NCI-H2227 (cell line): ENCODE measurements at regions not wholly inside any gene's neighbourhood (a gene's known extent, or its start where the extent isn't known, plus 50 kb on each side); places are given as distances from the start of the nearest gene placed in this dataset.
"Not testable (repeated sequence)": the region's sequence is repeated elsewhere in the genome, so short reads cannot be mapped to it uniquely, and the experiment has no call there.

Experiments
- DNase-seq: peaks from one replicate; lab custom pipeline; 2025; ENCODE audit not compliant: unreplicated experiment; lab: John Stamatoyannopoulos, UW

- no peak for DNase-seq
Observed at GRCh38 chr19:28701491-28701890, 511.5 kb downstream of the UQCRFS1 start.

DNA sequence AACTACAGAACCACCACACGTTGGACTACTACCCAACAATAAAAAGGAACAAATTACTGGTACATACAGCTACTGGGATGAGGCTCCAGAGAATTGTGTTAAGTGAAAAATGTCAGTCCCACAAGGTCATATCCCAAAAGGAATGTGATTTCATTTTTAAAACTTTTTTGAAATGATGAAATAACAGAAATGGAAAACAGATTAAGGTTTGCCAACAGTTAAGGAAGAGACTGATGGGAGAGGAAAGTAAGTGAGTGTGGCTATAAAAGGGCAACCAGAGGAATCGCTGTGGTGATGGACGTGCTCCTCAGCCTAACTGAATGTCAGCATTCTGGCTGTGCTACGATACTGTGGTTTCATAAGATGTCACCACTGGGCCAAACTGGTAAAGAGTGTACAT is 512.8 kb downstream of the UQCRFS1 start:
- DNase-seq, result no peak

DNA sequence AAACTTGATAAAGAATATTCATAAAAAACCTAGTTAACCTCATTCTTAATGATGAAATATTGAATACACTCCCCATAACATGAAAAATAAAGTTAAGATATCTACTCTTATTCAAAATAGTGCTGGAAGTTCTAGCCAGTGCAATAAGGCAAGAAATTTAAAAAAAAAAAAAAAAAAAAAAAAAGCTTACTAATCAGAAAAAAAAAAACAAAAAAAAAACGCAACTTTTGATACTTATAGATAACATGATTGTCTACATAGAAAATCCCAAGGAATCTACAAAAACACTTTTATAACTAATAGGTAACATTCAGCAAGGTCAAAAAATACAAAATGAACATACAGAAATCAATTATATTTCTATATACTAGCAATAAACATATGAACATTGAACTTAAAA is 515.6 kb downstream of the UQCRFS1 start:
- DNase-seq, result no peak

DNA sequence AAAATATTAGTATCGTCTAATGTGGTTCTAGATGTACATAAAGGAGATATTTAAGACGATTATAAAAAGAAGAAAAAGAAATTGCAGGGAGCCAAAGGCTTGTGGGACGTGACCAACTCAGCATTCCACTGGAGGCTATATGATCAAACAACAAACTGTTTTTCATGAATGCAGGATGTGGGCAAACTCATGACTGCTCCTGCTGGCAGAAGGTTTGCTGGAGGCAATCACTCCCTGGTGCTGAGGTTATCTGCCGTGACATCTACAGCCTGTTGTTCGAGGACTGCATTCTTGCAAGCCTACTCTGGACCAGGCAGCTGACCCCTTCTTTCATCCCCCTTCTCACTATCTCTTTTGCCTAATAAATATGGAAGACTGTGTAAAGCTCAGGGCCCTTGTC is 518.1 kb downstream of the UQCRFS1 start:
- no peak for DNase-seq

GRCh38 chr19:28691683-28692082 is 521.3 kb downstream of the UQCRFS1 start:
- no peak for DNase-seq

DNA sequence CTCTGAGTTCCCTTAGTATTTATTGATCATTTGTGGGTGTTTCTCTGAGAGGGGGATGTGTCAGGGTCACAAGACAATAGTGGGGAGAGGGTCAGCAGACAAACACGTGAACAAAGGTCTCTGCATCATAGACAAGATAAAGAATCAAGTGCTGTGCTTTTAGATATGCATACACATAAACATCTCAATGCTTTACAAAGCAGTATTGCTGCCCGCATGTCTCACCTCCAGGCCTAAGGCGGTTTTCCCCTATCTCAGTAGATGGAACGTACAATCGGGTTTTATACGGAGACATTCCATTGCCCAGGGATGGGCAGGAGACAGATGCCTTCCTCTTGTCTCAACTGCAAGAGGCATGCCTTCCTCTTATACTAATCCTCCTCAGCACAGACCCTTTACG is 523.5 kb downstream of the UQCRFS1 start:
- not testable (repeated sequence) for DNase-seq

- DNase-seq, result no peak
Observed at GRCh38 chr19:28687296-28687695, 525.7 kb downstream of the UQCRFS1 start.

- DNase-seq, result no peak
Observed at GRCh38 chr19:28686756-28687155, 526.2 kb downstream of the UQCRFS1 start.

GRCh38 chr19:28685802-28686201 is 527.1 kb downstream of the UQCRFS1 start:
- no peak for DNase-seq

GRCh38 chr19:28685077-28685476 is 527.9 kb downstream of the UQCRFS1 start:
- DNase-seq, result not testable (repeated sequence)

- DNase-seq, result no peak
Observed at GRCh38 chr19:28680111-28680510, 532.8 kb downstream of the UQCRFS1 start.

- no peak for DNase-seq
Observed at GRCh38 chr19:28670836-28671235, 542.1 kb downstream of the UQCRFS1 start.

DNA sequence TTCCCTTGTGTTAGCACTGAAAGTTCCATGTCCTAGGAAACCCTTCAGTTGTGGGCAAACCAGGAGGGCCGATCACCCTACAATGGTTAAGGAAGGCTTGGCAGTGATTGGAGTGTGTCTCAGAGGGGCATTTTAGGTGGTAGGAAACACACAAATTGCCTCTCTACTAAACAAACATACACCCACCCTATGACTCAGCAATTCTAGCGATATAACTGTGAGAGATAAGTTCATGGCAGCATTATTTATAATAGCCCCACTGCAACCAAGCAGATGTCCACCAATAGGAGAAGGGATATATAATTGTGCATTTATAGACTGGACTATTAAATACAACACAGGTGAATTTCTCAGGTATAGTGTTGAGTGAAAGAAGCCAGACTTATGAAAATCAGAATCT is 543.1 kb downstream of the UQCRFS1 start:
- no peak for DNase-seq

GRCh38 chr19:28667348-28667977 is 545.5 kb downstream of the UQCRFS1 start:
- no peak for DNase-seq

GRCh38 chr19:28665748-28666147 is 547.2 kb downstream of the UQCRFS1 start:
- no peak for DNase-seq

DNA sequence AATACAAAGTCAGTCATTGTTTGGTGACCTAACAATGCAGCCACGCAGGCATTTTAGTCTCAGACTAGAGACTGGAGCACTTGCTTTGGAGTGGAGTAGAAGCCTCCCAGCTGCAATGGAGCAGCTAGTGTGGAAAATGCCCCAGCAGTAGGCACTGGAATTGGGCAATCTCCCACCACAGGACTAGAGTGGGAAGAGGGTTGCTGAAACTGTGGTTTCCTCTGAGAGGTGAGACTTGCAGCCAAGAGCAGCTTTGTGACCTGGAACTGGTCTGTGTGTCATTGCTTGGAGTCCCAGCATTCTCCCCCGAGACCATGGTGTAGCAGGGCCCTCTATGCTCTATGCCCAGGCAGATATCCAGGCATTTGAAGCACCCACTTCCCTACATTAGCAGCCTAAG is 556.3 kb downstream of the UQCRFS1 start:
- no peak for DNase-seq

GRCh38 chr19:28655054-28655453 is 557.9 kb downstream of the UQCRFS1 start:
- no peak for DNase-seq

- DNase-seq, result no peak
Observed at GRCh38 chr19:28652765-28653164, 560.2 kb downstream of the UQCRFS1 start.

DNA sequence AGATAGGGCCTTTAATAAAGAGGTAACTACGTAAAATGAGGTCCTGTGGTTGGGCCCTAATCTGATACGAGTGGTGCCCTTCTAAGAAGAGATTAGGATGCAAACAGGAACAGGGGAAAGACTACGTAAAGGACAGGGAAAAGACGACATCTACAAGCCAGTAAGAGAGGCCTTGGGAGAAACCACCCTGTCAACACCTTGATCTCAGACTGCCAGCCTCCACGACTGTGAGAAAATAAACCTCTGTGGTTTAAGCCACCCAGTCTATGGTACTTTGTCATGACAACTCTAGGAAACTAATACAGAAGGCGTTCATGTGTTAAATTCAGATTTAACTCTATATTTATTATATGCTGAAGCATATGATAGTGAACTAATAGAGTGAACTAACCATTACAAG is 566.3 kb downstream of the UQCRFS1 start:
- no peak for DNase-seq

GRCh38 chr19:28644169-28644775 is 568.7 kb downstream of the UQCRFS1 start:
- DNase-seq, result no peak

GRCh38 chr19:28642787-28643683 is 569.9 kb downstream of the UQCRFS1 start:
- DNase-seq, result no peak

- no peak for DNase-seq
Observed at GRCh38 chr19:28641395-28641794, 571.6 kb downstream of the UQCRFS1 start.
